ENCODE measurements at regions not wholly inside any gene's neighbourhood (a gene's known extent, or its start where the extent isn't known, plus 50 kb on each side); places are given as distances from the start of the nearest gene placed in this dataset.

DNA sequence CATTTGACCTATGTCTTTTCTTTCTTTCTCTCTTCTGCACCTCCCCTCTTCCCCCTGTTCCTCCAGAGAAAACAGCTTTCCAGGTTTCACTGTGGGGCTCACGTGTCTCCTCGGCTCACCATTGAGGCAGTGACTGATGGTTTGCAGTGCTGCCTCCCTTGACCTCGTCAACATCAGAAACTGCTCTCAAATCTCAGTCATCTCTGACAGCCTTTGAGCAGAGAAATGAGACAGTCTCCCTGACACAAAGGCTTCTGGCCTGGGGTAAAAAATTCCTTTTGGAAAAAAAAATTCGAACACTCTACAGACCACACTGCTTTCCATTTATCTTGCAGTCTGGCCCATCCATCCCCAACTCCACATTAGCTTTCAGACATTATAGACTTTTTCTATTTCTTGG is 450.0 kb downstream of the TFAP2B start (continued):
- TF ChIP-seq ZNF462 (CRISPR knock-in tag; IDR thresholded peaks at IDR 0.05): no peak
- no peak for TF ChIP-seq ZNF331 (CRISPR knock-in tag; IDR thresholded peaks at IDR 0.05; ENCODE audit: low read depth)
- no peak for TF ChIP-seq EZH2phosphoT487 (IDR thresholded peaks at IDR 0.05; ENCODE audit: unreplicated experiment)
- TF ChIP-seq POLR2AphosphoS5 (IDR thresholded peaks at IDR 0.05; ENCODE audit: low read depth): no peak
- no peak for TF ChIP-seq ZNF114 (CRISPR knock-in tag; IDR thresholded peaks at IDR 0.05)
- no peak for TF ChIP-seq NANOG (IDR thresholded peaks at IDR 0.05; ENCODE audit: borderline replicate concordance)
- TF ChIP-seq JUNB (IDR thresholded peaks at IDR 0.05; ENCODE audit: unreplicated experiment): no peak

DNA sequence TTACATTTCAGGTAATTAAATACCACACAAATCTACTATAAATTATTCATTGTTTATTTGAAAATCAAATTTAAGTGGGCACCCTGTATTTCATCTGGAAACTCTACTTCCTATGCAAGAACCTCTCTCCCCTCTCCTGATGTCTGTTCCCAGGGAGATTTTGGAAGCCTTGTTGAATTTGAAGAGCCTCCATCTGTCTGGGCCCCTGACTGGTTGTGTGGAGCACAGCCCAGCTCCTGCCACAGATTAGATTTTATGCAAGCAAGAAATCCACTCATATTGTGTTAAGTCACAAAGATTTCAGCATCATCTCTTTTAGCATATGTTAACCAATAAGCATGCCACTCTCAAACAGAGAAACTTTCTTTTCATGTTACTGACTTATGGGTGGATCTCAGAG is 451.2 kb downstream of the TFAP2B start:
- peaks cover 12% of the 10 kb centered on the region; the same call in 1 of the 2 replicates for H3K9me2 ChIP-seq (ENCODE audit: insufficient read depth)
- Mint-ChIP-seq H3K36me3 (ENCODE audit: low read depth) (no peaks in the 10 kb centered on the region), H3K27me3 (ENCODE audit: insufficient read depth, low read depth, poor library complexity) (no peaks in the 10 kb centered on the region), H3K4me1 (peaks cover 9% of the 10 kb centered on the region; the same call in 2 of the 3 replicates), H3K4me3 (no peak overlapping the region), H3K9me3 (no peaks in the 10 kb centered on the region), H3K27ac (no peak overlapping the region)
- H4K20me1 ChIP-seq (replicated peaks; ENCODE audit: insufficient read depth): no peaks in the 10 kb centered on the region
- H2AFZ ChIP-seq: no peak overlapping the region
- H3F3A ChIP-seq (replicated peaks; ENCODE audit: low read depth): no peaks in the 10 kb centered on the region
- no peaks in the 10 kb centered on the region for H3K27me3 ChIP-seq (ENCODE audit: insufficient read depth)
- H3K27ac ChIP-seq (ENCODE audit: low read depth): no peak overlapping the region
- DNase-seq (ENCODE audit: low spot score): no peak
- H3K4me2 ChIP-seq: no peak overlapping the region
- no peak overlapping the region for H3K4me3 ChIP-seq
- no peaks in the 10 kb centered on the region; the same call in 1 of the 2 replicates for H3K4me1 ChIP-seq (ENCODE audit: insufficient read depth)
- no peaks in the 10 kb centered on the region for H3K36me3 ChIP-seq (ENCODE audit: insufficient read depth)
- H3K79me2 ChIP-seq (replicated peaks; ENCODE audit: insufficient read depth): no peaks in the 10 kb centered on the region
- ATAC-seq: no peak
- no peak for TF ChIP-seq ZNF114 (CRISPR knock-in tag; IDR thresholded peaks at IDR 0.05)
- TF ChIP-seq, protein P1, sequence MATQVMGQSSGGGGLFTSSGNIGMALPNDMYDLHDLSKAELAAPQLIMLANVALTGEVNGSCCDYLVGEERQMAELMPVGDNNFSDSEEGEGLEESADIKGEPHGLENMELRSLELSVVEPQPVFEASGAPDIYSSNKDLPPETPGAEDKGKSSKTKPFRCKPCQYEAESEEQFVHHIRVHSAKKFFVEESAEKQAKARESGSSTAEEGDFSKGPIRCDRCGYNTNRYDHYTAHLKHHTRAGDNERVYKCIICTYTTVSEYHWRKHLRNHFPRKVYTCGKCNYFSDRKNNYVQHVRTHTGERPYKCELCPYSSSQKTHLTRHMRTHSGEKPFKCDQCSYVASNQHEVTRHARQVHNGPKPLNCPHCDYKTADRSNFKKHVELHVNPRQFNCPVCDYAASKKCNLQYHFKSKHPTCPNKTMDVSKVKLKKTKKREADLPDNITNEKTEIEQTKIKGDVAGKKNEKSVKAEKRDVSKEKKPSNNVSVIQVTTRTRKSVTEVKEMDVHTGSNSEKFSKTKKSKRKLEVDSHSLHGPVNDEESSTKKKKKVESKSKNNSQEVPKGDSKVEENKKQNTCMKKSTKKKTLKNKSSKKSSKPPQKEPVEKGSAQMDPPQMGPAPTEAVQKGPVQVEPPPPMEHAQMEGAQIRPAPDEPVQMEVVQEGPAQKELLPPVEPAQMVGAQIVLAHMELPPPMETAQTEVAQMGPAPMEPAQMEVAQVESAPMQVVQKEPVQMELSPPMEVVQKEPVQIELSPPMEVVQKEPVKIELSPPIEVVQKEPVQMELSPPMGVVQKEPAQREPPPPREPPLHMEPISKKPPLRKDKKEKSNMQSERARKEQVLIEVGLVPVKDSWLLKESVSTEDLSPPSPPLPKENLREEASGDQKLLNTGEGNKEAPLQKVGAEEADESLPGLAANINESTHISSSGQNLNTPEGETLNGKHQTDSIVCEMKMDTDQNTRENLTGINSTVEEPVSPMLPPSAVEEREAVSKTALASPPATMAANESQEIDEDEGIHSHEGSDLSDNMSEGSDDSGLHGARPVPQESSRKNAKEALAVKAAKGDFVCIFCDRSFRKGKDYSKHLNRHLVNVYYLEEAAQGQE (IDR thresholded peaks at IDR 0.05; ENCODE audit: unreplicated experiment): no peak
- TF ChIP-seq, protein P2, sequence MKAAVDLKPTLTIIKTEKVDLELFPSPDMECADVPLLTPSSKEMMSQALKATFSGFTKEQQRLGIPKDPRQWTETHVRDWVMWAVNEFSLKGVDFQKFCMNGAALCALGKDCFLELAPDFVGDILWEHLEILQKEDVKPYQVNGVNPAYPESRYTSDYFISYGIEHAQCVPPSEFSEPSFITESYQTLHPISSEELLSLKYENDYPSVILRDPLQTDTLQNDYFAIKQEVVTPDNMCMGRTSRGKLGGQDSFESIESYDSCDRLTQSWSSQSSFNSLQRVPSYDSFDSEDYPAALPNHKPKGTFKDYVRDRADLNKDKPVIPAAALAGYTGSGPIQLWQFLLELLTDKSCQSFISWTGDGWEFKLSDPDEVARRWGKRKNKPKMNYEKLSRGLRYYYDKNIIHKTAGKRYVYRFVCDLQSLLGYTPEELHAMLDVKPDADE (IDR thresholded peaks at IDR 0.05): no peak
- TF ChIP-seq POLR2AphosphoS5 (IDR thresholded peaks at IDR 0.05; ENCODE audit: low read depth): no peak
- TF ChIP-seq ZNF331 (CRISPR knock-in tag; IDR thresholded peaks at IDR 0.05; ENCODE audit: low read depth): no peak
- no peak for TF ChIP-seq NANOG (IDR thresholded peaks at IDR 0.05; ENCODE audit: borderline replicate concordance)
- no peak for TF ChIP-seq EZH2 (IDR thresholded peaks at IDR 0.05; ENCODE audit: low read depth, unreplicated experiment)
- no peak for TF ChIP-seq JUNB (IDR thresholded peaks at IDR 0.05; ENCODE audit: unreplicated experiment)
- no peak for TF ChIP-seq EZH2phosphoT487 (IDR thresholded peaks at IDR 0.05; ENCODE audit: unreplicated experiment)
- TF ChIP-seq STAT1 (IDR thresholded peaks at IDR 0.05; ENCODE audit: unreplicated experiment): no peak
- no peak for TF ChIP-seq CREB1 (CRISPR knock-in tag; IDR thresholded peaks at IDR 0.05; ENCODE audit: low read depth)
